Skin of body (tissue), 1 donor: ENCODE measurements at regions not wholly inside any gene's neighbourhood (a gene's known extent, or its start where the extent isn't known, plus 50 kb on each side); places are given as distances from the start of the nearest gene placed in this dataset.
"Not testable (repeated sequence)": the region's sequence is repeated elsewhere in the genome, so short reads cannot be mapped to it uniquely, and the experiment has no call there.

Source experiments
- DNase-seq: peaks from one replicate; lab custom pipeline; 2025; lab: John Stamatoyannopoulos, UW

DNA sequence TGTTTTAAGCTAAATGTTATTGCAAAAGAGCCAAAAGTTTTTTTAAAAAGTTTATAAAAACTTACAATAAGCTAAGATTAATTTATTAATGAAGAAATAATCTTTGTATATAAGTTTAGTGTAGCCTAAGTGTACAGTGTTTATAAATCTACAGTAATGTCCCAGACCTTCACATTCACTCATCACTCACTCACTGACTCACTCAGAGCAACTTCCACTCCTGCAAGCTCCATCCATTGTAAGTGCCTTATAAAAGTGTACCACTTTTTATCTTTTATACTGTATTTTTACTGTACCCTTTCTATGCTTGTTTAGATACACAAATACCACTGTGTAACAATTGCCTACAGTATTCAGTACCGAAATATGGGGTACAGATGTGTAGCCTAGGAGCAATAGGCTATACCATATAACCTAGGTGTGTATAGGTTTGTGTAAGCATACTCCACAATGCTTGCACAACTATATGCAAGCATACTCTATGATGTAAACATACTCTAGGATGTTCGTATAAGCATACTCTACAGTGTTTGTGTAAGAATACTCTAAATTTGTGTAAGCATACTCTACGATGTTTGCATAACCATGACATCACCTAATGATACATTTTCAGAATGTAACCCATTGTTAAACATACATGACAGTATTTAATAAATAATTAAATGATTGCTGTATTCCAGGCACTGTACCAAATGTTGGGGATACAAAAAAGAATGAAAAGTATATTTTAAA is 953.0 kb downstream of the KCNA4 start:
- no peak for DNase-seq

DNA sequence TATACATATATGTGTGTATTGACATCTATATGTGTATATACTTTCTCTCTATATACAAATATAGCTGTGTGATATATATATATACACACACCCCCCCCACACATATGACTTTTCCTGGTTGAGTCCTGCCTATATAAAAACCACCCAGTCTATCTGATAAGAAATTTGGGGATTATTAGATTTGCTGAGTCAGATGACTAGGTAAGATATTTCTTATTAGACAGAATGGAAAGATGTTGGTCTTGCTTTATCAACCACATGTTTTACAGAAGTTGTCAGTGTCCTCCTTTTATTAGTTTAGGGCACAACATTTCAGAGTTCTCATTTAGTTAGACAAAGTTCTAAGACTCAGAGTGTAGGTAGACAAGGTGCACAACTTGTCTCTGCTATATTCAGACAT is 953.3 kb downstream of the METTL15 start:
- DNase-seq = no peak

- DNase-seq = not testable (repeated sequence)
Observed at GRCh38 chr11:29056487-29056886, 948.3 kb downstream of the METTL15 start.

- DNase-seq = no peak
Observed at GRCh38 chr11:29051935-29052334, 943.7 kb downstream of the METTL15 start.

- DNase-seq = not testable (repeated sequence)
Observed at GRCh38 chr11:29050962-29051361, 942.8 kb downstream of the METTL15 start.

GRCh38 chr11:29040489-29040888 is 932.3 kb downstream of the METTL15 start:
- DNase-seq = no peak

GRCh38 chr11:29032384-29033149 is 924.4 kb downstream of the METTL15 start:
- no peak for DNase-seq

DNA sequence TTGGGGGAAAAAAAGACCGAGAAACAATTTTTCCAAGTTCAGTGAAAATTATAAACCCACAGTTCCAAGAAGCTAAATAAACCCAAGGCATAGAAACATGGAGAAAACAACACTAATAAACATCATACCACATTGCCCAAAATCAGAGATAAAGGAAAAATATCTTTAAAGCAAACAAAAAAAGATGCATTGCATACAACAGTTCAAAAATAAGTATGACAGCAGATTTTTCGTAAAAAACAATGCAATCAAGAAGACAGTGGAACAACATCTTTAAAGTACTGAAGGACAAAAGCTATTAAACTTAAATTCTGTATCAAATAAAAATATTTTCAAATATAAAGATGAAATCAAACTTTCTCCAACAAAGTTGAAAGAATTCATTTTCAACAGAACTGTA is 921.3 kb downstream of the METTL15 start:
- no peak for DNase-seq

DNA sequence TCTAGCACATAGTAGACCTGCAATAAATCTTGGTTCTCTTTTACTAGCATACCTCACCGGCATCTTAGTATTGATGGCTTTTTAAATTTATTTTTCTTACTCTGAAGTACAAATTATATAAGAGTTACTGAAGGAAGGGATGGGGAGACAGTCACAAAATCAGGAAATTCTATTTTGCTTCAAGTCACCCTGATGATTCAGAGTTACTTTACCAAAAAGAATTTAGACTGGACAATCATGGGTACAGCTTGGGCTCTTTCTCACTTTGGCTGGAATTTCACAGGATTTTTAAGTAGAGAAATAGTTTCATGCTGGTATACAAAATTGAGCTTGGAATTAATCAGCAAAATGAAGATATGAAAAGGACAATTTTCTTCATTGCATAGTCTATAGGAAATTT is 919.2 kb downstream of the METTL15 start:
- DNase-seq = no peak

GRCh38 chr11:29026286-29026685 is 918.1 kb downstream of the METTL15 start:
- DNase-seq = no peak

- DNase-seq = no peak
Observed at GRCh38 chr11:29025001-29025400, 916.8 kb downstream of the METTL15 start.

- no peak for DNase-seq
Observed at GRCh38 chr11:29024386-29024785, 916.2 kb downstream of the METTL15 start.

DNA sequence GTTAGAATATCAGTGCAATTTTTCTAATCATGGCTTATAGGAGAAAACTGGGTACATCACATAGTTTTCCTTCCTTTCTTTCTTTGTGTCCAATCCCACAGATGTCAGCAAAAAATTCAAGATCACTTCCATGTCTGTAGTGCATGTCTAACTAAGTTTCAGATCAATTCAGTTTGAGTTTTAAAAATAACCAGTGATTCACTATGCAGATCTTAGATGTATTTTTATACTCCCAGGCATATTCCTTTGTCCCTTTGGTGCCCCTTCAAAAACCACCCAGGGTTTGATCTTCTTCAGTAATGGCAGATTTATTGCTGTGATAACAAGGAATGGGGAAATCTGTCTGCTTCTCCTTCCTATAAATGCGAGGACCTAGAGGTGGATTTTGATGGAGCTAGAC is 915.6 kb downstream of the METTL15 start:
- no peak for DNase-seq

- no peak for DNase-seq
Observed at GRCh38 chr11:29022676-29023075, 914.5 kb downstream of the METTL15 start.

GRCh38 chr11:29019960-29020683 is 911.9 kb downstream of the METTL15 start:
- no peak for DNase-seq

GRCh38 chr11:29018631-29019030 is 910.4 kb downstream of the METTL15 start:
- DNase-seq = no peak

- no peak for DNase-seq
Observed at GRCh38 chr11:29017941-29018340, 909.8 kb downstream of the METTL15 start.

- DNase-seq = no peak
Observed at GRCh38 chr11:29012507-29012906, 904.3 kb downstream of the METTL15 start.

GRCh38 chr11:29009426-29009825 is 901.2 kb downstream of the METTL15 start:
- no peak for DNase-seq

DNA sequence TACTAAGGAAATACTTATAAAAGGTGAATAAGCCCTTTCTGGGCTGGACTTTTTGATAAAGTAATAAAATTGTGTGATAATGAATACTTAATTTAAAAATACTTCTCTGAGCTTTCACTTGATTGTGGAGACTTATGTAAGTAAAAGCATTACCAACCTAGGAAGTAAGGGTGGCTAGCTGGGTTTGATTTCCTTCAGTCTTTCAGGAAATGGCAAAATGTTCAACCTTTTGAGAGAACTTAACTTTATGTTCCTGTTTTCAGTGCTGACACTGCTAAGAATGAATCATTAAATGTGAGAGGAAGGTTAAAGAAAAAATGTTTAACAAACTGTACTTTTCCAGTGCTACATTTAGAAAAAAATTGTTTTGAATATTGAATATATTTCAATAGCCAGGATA is 900.3 kb downstream of the METTL15 start:
- no peak for DNase-seq

DNA sequence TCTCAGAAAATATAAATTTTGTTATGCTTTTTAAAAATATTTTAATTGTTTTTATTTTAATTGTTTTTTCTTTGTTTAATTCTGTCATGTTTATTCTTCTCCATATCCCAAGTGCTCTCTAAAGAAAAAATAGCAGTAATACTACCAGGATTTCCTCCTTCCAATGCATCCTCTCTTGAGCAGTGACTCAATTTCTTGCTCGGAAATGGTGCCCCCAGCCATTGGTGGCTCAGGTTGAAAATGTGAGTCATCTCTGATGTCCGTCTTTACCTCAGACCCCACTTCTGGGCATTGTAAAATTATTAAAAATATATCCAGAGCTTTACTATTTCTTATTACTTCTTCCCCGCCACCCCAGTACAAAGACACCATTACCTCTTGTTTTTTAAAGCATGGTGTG is 898.5 kb downstream of the METTL15 start:
- no peak for DNase-seq

DNA sequence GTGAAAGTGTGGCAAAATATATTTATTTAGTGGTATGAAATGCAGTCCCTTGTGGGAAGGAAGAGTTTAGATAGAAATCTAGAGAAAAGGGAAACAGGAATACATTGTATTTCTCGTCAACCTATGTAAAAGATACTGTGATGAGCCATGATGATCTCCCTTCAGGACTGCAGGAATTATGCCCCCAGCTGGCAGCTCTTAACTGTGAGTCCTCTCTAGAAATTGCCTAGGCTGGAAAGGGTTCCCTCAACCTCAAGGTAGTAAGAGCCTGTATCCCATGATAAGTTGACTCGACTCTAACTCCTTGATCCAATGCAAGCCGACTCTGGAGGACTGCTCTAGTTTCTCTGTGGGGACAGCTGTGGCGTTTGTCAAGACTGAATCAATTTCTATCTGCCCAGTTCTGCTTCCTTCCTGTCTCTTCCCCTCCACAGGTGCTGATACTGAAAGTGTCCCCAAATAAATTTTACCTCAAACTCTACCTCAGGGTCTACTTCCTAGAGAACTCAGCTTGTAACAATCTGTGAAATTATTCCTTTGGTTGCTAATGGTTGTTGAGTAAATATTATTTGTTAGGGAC is 897.3 kb downstream of the METTL15 start:
- DNase-seq = no peak
